K562 (cell line): ENCODE measurements at regions not wholly inside any gene's neighbourhood (a gene's known extent, or its start where the extent isn't known, plus 50 kb on each side); places are given as distances from the start of the nearest gene placed in this dataset.

Source experiments
- ATAC-seq: fragments of 200-7000 bp; cut with Tn5 transposase; 3 replicates; pipeline ENCODE4 v1.9.1; 2020; ENCODE audit warnings: moderate library complexity
- BruUV-seq: library from RNA; stranded (reverse); fragments of 400-500 nt; replicated peaks from 2 replicates; lab custom pipeline; 2021; lab: Mats Ljungman, UMichigan
- CTCF ChIA-PET: fragments of 300-600 bp; formaldehyde crosslinking; extraction: SDS; loops from one replicate; lab custom pipeline; 2021; ENCODE audit warnings: low intra/inter-chr PET ratio; lab: Yijun Ruan, JAX
- POLR2A ChIA-PET: fragments of 300-600, 350-650 bp; sonication (Branson Sonifier 250); formaldehyde crosslinking; extraction: SDS; loops from one replicate; lab custom pipeline; 2021; ENCODE audit warnings: antibody characterized with exemption, inconsistent platforms; lab: Yijun Ruan, JAX
- DNase-seq, 4 experiments: peaks; one replicate each; pipeline versions ENCODE4 v3.0.0 to v3.0.0-alpha.2; 2011 to 2018; ENCODE audit warnings: low spot score in 3 of 4, mixed read lengths in 3 of 4; ENCODE audit errors: extremely low read depth in 1 of 4
- FAIRE-seq: peaks from 2 replicates; lab custom pipeline; 2011; peaks lifted over from hg19 to GRCh38; lab: Jason Lieb, UNC
- H2AFZ ChIP-seq: 2 replicates; pipeline ENCODE4 v1.6.0; 2011; ENCODE audit warnings: low read depth, low read length, control low read depth, inconsistent platforms
- H3K27ac ChIP-seq: fragments of 200-600 bp; 3 replicates; pipeline ENCODE4 v1.8.0; 2011; ENCODE audit warnings: low read depth, mild to moderate bottlenecking, control low read depth, inconsistent platforms, low read length, moderate library complexity, mixed read lengths; ENCODE audit errors: extremely low read depth
- H3K27me3 ChIP-seq, 2 experiments: fragments of 300-600 bp in 1 of 2; 2 replicates in 1 of 2; 3 replicates in 1 of 2; pipeline versions ENCODE4 v1.6.0 to v1.8.0; 2011; ENCODE audit warnings: inconsistent platforms in 2 of 2, low read length in 2 of 2, mild to moderate bottlenecking in 1 of 2, mixed read lengths in 1 of 2, moderate library complexity in 1 of 2; ENCODE audit not compliant: control insufficient read depth in 2 of 2, insufficient read depth in 2 of 2
- H3K36me3 ChIP-seq: fragments of 300-600 bp; 3 replicates; pipeline ENCODE4 v1.8.0; 2011; ENCODE audit warnings: mild to moderate bottlenecking, low read length, inconsistent platforms; ENCODE audit not compliant: control insufficient read depth, insufficient read depth
- H3K4me1 ChIP-seq, 2 experiments: fragments of 200-600 bp in 1 of 2; replicated peaks in 1 of 2; 2 replicates in 1 of 2; 3 replicates in 1 of 2; pipeline versions ENCODE4 v1.5.1 to v1.8.0; 2011; ENCODE audit warnings: inconsistent platforms in 2 of 2, low read length in 2 of 2, mild to moderate bottlenecking in 1 of 2, mixed read lengths in 1 of 2, moderate library complexity in 1 of 2; ENCODE audit not compliant: control insufficient read depth in 2 of 2, insufficient read depth in 2 of 2
- H3K4me2 ChIP-seq: 2 replicates; pipeline ENCODE4 v1.6.1; 2011; ENCODE audit warnings: low read length, control low read depth, inconsistent platforms, mixed read lengths; ENCODE audit not compliant: insufficient read depth
- H3K4me3 ChIP-seq: fragments of 200-600 bp; sonication (generic), shearing (Covaris generic); 2 replicates; pipeline ENCODE4 v1.5.1; 2016; ENCODE audit warnings: control low read depth, inconsistent platforms
- H3K79me2 ChIP-seq: fragments of 200-600 bp; 3 replicates; pipeline ENCODE4 v1.8.0; 2011; ENCODE audit warnings: low read length, inconsistent platforms; ENCODE audit not compliant: control insufficient read depth, insufficient read depth
- H3K9ac ChIP-seq, 2 experiments: 2 replicates each; pipeline versions ENCODE4 v1.6.0 to v1.6.1; 2011; ENCODE audit warnings: low read depth in 2 of 2, low read length in 2 of 2, control low read depth in 1 of 2, inconsistent platforms in 1 of 2, mild to moderate bottlenecking in 1 of 2, mixed read lengths in 1 of 2; ENCODE audit not compliant: insufficient read depth in 1 of 2
- H3K9me1 ChIP-seq: one replicate; pipeline ENCODE4 v1.6.0; 2011; ENCODE audit warnings: inconsistent platforms, mild to moderate bottlenecking, low read length, moderate library complexity; ENCODE audit not compliant: control insufficient read depth, insufficient read depth
- H3K9me3 ChIP-seq: replicated peaks from 2 replicates; pipeline ENCODE4 v1.5.1; 2011; ENCODE audit warnings: low read depth, low read length, inconsistent platforms; ENCODE audit not compliant: control insufficient read depth, insufficient read depth
- H4K20me1 ChIP-seq: replicated peaks from 2 replicates; pipeline ENCODE4 v1.6.1; 2011; ENCODE audit warnings: low read length, inconsistent platforms, mixed read lengths; ENCODE audit not compliant: control insufficient read depth, insufficient read depth
- CBX5 ChIP-seq: IDR thresholded peaks from 2 replicates; pipeline ENCODE4 v1.6.1; 2014; ENCODE audit warnings: low read depth, borderline replicate concordance
- HDAC3 ChIP-seq: fragments of 450-650 bp; IDR thresholded peaks from 2 replicates; pipeline ENCODE4 v1.6.1; 2018; ENCODE audit warnings: borderline replicate concordance, mild to moderate bottlenecking, moderate library complexity; ENCODE audit not compliant: partially characterized antibody
- KAT2B ChIP-seq: IDR thresholded peaks from one replicate; pipeline ENCODE4 v1.6.1; 2012; ENCODE audit warnings: low read depth, mild to moderate bottlenecking, control low read depth, inconsistent platforms, low read length, moderate library complexity
- KLF6 ChIP-seq: fragments of 250-450 bp; sonication (Bioruptor Pico); IDR thresholded peaks from 2 replicates; pipeline ENCODE4 v1.4.0; 2020; ENCODE audit warnings: mild to moderate bottlenecking, moderate library complexity, borderline replicate concordance
- POLR2B ChIP-seq: fragments of 450-650 bp; IDR thresholded peaks from 2 replicates; pipeline ENCODE4 v1.6.1; 2018; ENCODE audit warnings: low read depth; ENCODE audit not compliant: partially characterized antibody
- PPARD ChIP-seq: fragments of 250-450 bp; sonication (Bioruptor Pico); IDR thresholded peaks from 2 replicates; pipeline ENCODE4 v1.8.0; 2022; ENCODE audit warnings: inconsistent platforms, mild to moderate bottlenecking, moderate library complexity
- XRCC4 ChIP-seq: IDR thresholded peaks from one replicate; pipeline ENCODE4 v1.6.1; 2011; ENCODE audit not compliant: insufficient read depth, insufficient read length; ENCODE audit errors: extremely low read depth
- ZBED1 ChIP-seq: IDR thresholded peaks from 2 replicates; pipeline ENCODE4 v1.6.1; 2014
- ZBTB1 ChIP-seq: sonication (generic); formaldehyde crosslinking; IDR thresholded peaks from 2 replicates; pipeline ENCODE4 v1.8.1; 2023; ENCODE audit warnings: missing genetic modification reagents, low read depth, mild to moderate bottlenecking, borderline replicate concordance
- ZNF282 ChIP-seq: sonication (generic); formaldehyde crosslinking; IDR thresholded peaks from 2 replicates; pipeline ENCODE4 v1.8.1; 2023; ENCODE audit warnings: missing genetic modification reagents
- WGBS: fragments of 100-300 bp; shearing (Covaris generic); methylation state at CpG from one replicate; pipeline ENCODE4 v1.1.6; 2016; ENCODE audit warnings: low coverage, mixed read lengths; ENCODE audit not compliant: insufficient coverage; ENCODE audit errors: missing lambda C conversion rate; 5-methylcytosine and 5-hydroxymethylcytosine counted together
- in situ Hi-C: fragments of 300-500 bp; cut with MboI; formaldehyde crosslinking; loops from 4 replicates; pipeline ENCODE4 v1.15.0; 2018; ENCODE audit warnings: inconsistent platforms, mixed read lengths
- intact Hi-C: fragments of 100-400 bp; cut with micrococcal nuclease; formaldehyde crosslinking; loops from 2 replicates; pipeline ENCODE4 v1.14.2; 2022
- TF ChIP-seq, protein P1 (sequence below): fragments of 450-650 bp; formaldehyde crosslinking; IDR thresholded peaks from 2 replicates; pipeline ENCODE4 v1.4.0; 2020; ENCODE audit warnings: mild to moderate bottlenecking, moderate library complexity
- TF ChIP-seq, protein P2 (sequence below): sonication (generic); formaldehyde crosslinking; IDR thresholded peaks from 2 replicates; pipeline ENCODE4 v1.8.0; 2022; ENCODE audit warnings: missing genetic modification reagents, mild to moderate bottlenecking, moderate library complexity, borderline replicate concordance
- TF ChIP-seq, protein P3 (sequence below): fragments of 450-650 bp; IDR thresholded peaks from one replicate; pipeline ENCODE4 v1.6.1; 2018; ENCODE audit warnings: mild to moderate bottlenecking, moderate library complexity; ENCODE audit not compliant: partially characterized antibody

DNA sequence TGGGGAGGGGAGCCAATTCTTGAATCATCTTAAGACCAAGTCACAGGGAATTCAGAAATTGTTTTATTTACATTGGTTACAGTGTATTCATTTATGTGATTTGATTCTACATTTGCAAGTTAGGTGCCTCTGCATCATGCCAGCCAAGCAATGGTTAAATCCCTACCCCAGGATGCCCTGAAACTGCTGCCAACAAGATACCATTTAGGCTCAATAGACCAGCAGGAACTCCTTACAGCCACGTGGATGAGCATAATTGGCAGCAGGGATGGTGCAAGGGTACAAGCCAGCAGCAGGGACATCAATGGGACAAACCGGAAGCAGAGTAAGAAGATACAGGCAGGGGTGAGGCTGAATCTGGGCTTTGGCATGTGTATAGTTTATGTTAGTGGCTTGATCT lies 72.4 kb upstream of the NBEA start:
- H3K9me3 ChIP-seq = no peaks in the 10 kb centered on the region
- no peak for FAIRE-seq
- H3K4me3 ChIP-seq = no peak overlapping the region
- no peaks in the 10 kb centered on the region for H3K36me3 ChIP-seq
- DNase-seq = no peak
- TF ChIP-seq CBX5 (no peak), KAT2B (no peak)
- TF ChIP-seq, protein P1, sequence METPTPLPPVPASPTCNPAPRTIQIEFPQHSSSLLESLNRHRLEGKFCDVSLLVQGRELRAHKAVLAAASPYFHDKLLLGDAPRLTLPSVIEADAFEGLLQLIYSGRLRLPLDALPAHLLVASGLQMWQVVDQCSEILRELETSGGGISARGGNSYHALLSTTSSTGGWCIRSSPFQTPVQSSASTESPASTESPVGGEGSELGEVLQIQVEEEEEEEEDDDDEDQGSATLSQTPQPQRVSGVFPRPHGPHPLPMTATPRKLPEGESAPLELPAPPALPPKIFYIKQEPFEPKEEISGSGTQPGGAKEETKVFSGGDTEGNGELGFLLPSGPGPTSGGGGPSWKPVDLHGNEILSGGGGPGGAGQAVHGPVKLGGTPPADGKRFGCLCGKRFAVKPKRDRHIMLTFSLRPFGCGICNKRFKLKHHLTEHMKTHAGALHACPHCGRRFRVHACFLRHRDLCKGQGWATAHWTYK (CRISPR knock-in tag) = no peak
- TF ChIP-seq, protein P2, sequence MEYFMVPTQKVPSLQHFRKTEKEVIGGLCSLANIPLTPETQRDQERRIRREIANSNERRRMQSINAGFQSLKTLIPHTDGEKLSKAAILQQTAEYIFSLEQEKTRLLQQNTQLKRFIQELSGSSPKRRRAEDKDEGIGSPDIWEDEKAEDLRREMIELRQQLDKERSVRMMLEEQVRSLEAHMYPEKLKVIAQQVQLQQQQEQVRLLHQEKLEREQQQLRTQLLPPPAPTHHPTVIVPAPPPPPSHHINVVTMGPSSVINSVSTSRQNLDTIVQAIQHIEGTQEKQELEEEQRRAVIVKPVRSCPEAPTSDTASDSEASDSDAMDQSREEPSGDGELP (CRISPR knock-in tag) = no peak
- TF ChIP-seq, all 486 proteins: peak for 0
- Histone ChIP-seq H3K79me2 (no peaks in the 10 kb centered on the region), H3K4me1 (no peaks in the 10 kb centered on the region), H3K9ac (no peak overlapping the region), H3K27ac (no peak overlapping the region), H2AFZ (no peak overlapping the region), H4K20me1 (no peaks in the 10 kb centered on the region), H3K9me1 (no peaks in the 10 kb centered on the region), H3K4me2 (no peak overlapping the region), H3K27me3 (no peaks in the 10 kb centered on the region)
- BruUV-seq = no TSS peak
- ChIA-PET POLR2A (no interaction called here), CTCF (no interaction called here)
- in situ Hi-C loops = no loop called here
- 17% methylated on average over 2 of the region's 2 CpGs for WGBS
- intact Hi-C loops = no loop called here
- no peak for ATAC-seq

- H3K4me2 ChIP-seq = no peak overlapping the region
- no peak overlapping the region for H3K27ac ChIP-seq
- intact Hi-C loops (no loop called here), in situ Hi-C loops (no loop called here)
- H3K4me1 ChIP-seq = no peaks in the 10 kb centered on the region
- BruUV-seq = no TSS peak
- no peak for ATAC-seq
- no peak overlapping the region for H3K4me3 ChIP-seq
- POLR2A ChIA-PET = no interaction called here
- no peaks in the 10 kb centered on the region for H3K36me3 ChIP-seq
- no peak overlapping the region for H3K9ac ChIP-seq
- CTCF ChIA-PET = no interaction called here
- H3K27me3 ChIP-seq = no peaks in the 10 kb centered on the region
- DNase-seq = no peak
- H3K79me2 ChIP-seq = no peaks in the 10 kb centered on the region
- no peaks in the 10 kb centered on the region for H3K9me1 ChIP-seq
- no peak for FAIRE-seq
- no peaks in the 10 kb centered on the region for H4K20me1 ChIP-seq
- H2AFZ ChIP-seq = no peak overlapping the region
- no peaks in the 10 kb centered on the region for H3K9me3 ChIP-seq
- no peak for TF ChIP-seq PPARD (CRISPR knock-in tag)
- no peak for TF ChIP-seq HDAC3
- TF ChIP-seq ZBED1 = no peak
- TF ChIP-seq ZNF282 (CRISPR knock-in tag) = no peak
- no peak for TF ChIP-seq ZBTB1 (CRISPR knock-in tag)
- no peak for TF ChIP-seq KLF6
- TF ChIP-seq, protein P3, sequence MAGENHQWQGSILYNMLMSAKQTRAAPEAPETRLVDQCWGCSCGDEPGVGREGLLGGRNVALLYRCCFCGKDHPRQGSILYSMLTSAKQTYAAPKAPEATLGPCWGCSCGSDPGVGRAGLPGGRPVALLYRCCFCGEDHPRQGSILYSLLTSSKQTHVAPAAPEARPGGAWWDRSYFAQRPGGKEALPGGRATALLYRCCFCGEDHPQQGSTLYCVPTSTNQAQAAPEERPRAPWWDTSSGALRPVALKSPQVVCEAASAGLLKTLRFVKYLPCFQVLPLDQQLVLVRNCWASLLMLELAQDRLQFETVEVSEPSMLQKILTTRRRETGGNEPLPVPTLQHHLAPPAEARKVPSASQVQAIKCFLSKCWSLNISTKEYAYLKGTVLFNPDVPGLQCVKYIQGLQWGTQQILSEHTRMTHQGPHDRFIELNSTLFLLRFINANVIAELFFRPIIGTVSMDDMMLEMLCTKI = no peak
- TF ChIP-seq POLR2B = no peak
- no peak for TF ChIP-seq XRCC4
These were observed 63.7 kb upstream of the NBEA start for GRCh38 chr13:34878329-34878728.
